ENCODE measurements at regions not wholly inside any gene's neighbourhood (a gene's known extent, or its start where the extent isn't known, plus 50 kb on each side); places are given as distances from the start of the nearest gene placed in this dataset.

GRCh38 chr9:92185681-92186080 is 70.5 kb upstream of the SPTLC1 start:
- intact Hi-C loops (cut with micrococcal nuclease): no loop called here
- 94% methylated on average over 3 of the region's 5 CpGs for WGBS (ENCODE audit: insufficient coverage)
- H4K20me1 ChIP-seq (ENCODE audit: insufficient read depth, low read length): no peaks in the 10 kb centered on the region

GRCh38 chr9:92185096-92185495 is 69.9 kb upstream of the SPTLC1 start:
- WGBS (ENCODE audit: insufficient coverage): 90% methylated on average over 2 of the region's 9 CpGs
- DNase-seq: no peak
- Mint-ChIP-seq H3K36me3 (no peaks in the 10 kb centered on the region), H3K4me3 (no peak overlapping the region), H3K9me3 (peaks cover 0 to 4% (median 2%) of the 10 kb centered on the region in 7 donors), H3K27ac (no peak overlapping the region), H3K4me1 (peaks cover 13% of the 10 kb centered on the region), H3K27me3 (ENCODE audit: low read depth in 3 of 3) (peaks cover 1 to 4% (median 2%) of the 10 kb centered on the region in 3 donors)
- Histone ChIP-seq H4K20me1 (ENCODE audit: insufficient read depth, low read length) (no peaks in the 10 kb centered on the region), H3K9ac (ENCODE audit: insufficient read depth, low read length, poor library complexity, severe bottlenecking) (no peak overlapping the region), H2AFZ (ENCODE audit: insufficient read depth, low read depth, low read length, poor library complexity, severe bottlenecking) (no peak overlapping the region), H3K27ac (ENCODE audit: low read depth in 1 of 2, low read length in 2 of 2) (no peak overlapping the region), H3K4me3 (replicated peaks in 1 of 3; ENCODE audit: low read depth in 2 of 3, low read length in 3 of 3) (no peak overlapping the region), H3K36me3 (replicated peaks in 1 of 2; ENCODE audit: control insufficient read depth in 1 of 2, insufficient read depth in 2 of 2, low read length in 2 of 2) (no peaks in the 10 kb centered on the region), H3K4me2 (replicated peaks; ENCODE audit: extremely low read depth, low read length, poor library complexity, severe bottlenecking) (no peak overlapping the region), H3K79me2 (ENCODE audit: insufficient read depth, low read length) (no peaks in the 10 kb centered on the region), H3K27me3 (ENCODE audit: control insufficient read depth in 2 of 2, insufficient read depth in 2 of 2, low read length in 2 of 2) (no peaks in the 10 kb centered on the region), H3K4me1 (ENCODE audit: control insufficient read depth in 1 of 2, insufficient read depth in 2 of 2, low read length in 2 of 2) (peaks cover 0 to 8% of the 10 kb centered on the region in 2 donors), H3K9me3 (replicated peaks in 1 of 2; ENCODE audit: control insufficient read depth in 1 of 2, insufficient read depth in 1 of 2, low read length in 2 of 2) (no peaks in the 10 kb centered on the region)
- TF ChIP-seq CTCF (IDR thresholded peaks at IDR 0.05): no peak
- intact Hi-C loops (cut with micrococcal nuclease): no loop called here

More at GRCh38 chr9:92185681-92186080, 70.5 kb upstream of the SPTLC1 start:
- Mint-ChIP-seq H3K27me3 (ENCODE audit: low read depth in 3 of 3) (peaks cover 1 to 4% (median 2%) of the 10 kb centered on the region in 3 donors), H3K36me3 (no peaks in the 10 kb centered on the region), H3K9me3 (peaks cover 0 to 4% (median 2%) of the 10 kb centered on the region in 7 donors), H3K4me1 (peaks cover 8% of the 10 kb centered on the region), H3K27ac (no peak overlapping the region), H3K4me3 (no peak overlapping the region)
- H3K27me3 ChIP-seq (ENCODE audit: control insufficient read depth in 2 of 2, insufficient read depth in 2 of 2, low read length in 2 of 2): no peaks in the 10 kb centered on the region
- no peak for TF ChIP-seq CTCF (IDR thresholded peaks at IDR 0.05)
- H3K79me2 ChIP-seq (ENCODE audit: insufficient read depth, low read length): no peaks in the 10 kb centered on the region
- H3K4me3 ChIP-seq (replicated peaks in 1 of 3; ENCODE audit: low read depth in 2 of 3, low read length in 3 of 3): no peak overlapping the region
- no peak overlapping the region for H3K9ac ChIP-seq (ENCODE audit: insufficient read depth, low read length, poor library complexity, severe bottlenecking)
- no peak overlapping the region for H3K27ac ChIP-seq (ENCODE audit: low read depth in 1 of 2, low read length in 2 of 2)
- H3K4me2 ChIP-seq (replicated peaks; ENCODE audit: extremely low read depth, low read length, poor library complexity, severe bottlenecking): no peak overlapping the region
- no peaks in the 10 kb centered on the region for H3K36me3 ChIP-seq (replicated peaks in 1 of 2; ENCODE audit: control insufficient read depth in 1 of 2, insufficient read depth in 2 of 2, low read length in 2 of 2)
- H2AFZ ChIP-seq (ENCODE audit: insufficient read depth, low read depth, low read length, poor library complexity, severe bottlenecking): no peak overlapping the region
- DNase-seq: no peak
- no peaks in the 10 kb centered on the region for H3K9me3 ChIP-seq (replicated peaks in 1 of 2; ENCODE audit: control insufficient read depth in 1 of 2, insufficient read depth in 1 of 2, low read length in 2 of 2)
- H3K4me1 ChIP-seq (ENCODE audit: control insufficient read depth in 1 of 2, insufficient read depth in 2 of 2, low read length in 2 of 2): peaks cover 0 to 5% of the 10 kb centered on the region in 2 donors

Measured in CD14-positive monocyte (primary cell).